Uterus (tissue), 2 donors: ENCODE measurements at regions not wholly inside any gene's neighbourhood (a gene's known extent, or its start where the extent isn't known, plus 50 kb on each side); places are given as distances from the start of the nearest gene placed in this dataset.

Source experiments
- CTCF ChIP-seq, 4 experiments: fragments of 200-600 bp in 2 of 4; fragments of 450-650 bp in 2 of 4; sonication (generic) in 2 of 4; IDR thresholded peaks; one replicate each; pipeline ENCODE4 v1.5.1; 2016 to 2019; ENCODE audit warnings: antibody characterized with exemption in 4 of 4, mild to moderate bottlenecking in 2 of 4, moderate library complexity in 1 of 4
- POLR2A ChIP-seq, 2 donors: fragments of 450-650 bp; IDR thresholded peaks; one replicate each; pipeline ENCODE4 v1.6.1; 2016; ENCODE audit warnings: antibody characterized with exemption in 2 of 2, mild to moderate bottlenecking in 1 of 2, moderate library complexity in 1 of 2

DNA sequence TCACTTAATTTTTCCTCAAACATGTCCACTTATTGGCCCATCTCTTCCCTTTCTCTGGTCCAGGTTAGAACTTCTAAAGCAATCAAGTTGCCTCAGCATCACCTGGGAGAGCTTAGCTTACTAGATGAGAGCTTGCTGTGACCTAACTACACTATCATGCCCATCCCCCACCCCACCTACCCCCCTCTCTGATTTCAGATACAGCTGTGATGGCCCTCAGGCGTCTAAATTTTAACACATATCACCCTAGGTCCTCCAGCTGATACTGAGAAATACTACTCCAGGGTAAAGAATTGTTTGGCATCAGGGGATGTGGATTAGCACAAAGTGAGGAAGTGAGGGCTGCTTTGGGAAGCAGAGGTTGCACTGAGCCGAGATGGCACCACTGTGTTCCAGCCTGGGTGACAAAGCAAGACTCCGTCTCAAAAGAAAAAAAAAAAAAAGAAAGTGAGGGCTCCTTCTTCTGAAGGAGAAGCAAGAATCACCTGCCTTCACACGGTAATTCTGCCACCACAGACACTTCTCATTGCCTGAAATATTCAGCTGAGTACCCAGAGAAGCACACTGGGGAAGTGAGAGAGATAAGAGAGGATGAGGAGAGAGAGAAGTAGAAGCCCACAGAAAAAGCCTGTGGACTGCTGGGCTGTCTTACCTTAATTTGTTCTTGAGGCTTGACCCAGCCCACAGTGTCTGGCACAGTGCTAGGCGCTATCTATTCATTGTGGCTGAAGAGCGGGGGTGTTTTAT lies 263.4 kb downstream of the ASXL3 start:
- no peak for TF ChIP-seq CTCF (IDR thresholded peaks at IDR 0.05)
- no peak for TF ChIP-seq POLR2A (IDR thresholded peaks at IDR 0.05)
